OCI-LY7 (cell line): ENCODE measurements at regions not wholly inside any gene's neighbourhood (a gene's known extent, or its start where the extent isn't known, plus 50 kb on each side); places are given as distances from the start of the nearest gene placed in this dataset.

Experiments used
- BruUV-seq: library from RNA; stranded (reverse); fragments of 400-500 nt; replicated peaks from 2 replicates; lab custom pipeline; 2021; lab: Mats Ljungman, UMichigan
- CTCF ChIA-PET: fragments of 300-600 bp; sonication (Branson Sonifier 250); formaldehyde crosslinking; loops from one replicate; lab custom pipeline; 2022; ENCODE audit warnings: antibody characterized with exemption; ENCODE audit not compliant: unreplicated experiment; lab: Charles Lee
- POLR2A ChIA-PET: fragments of 300-600 bp; sonication (Branson Sonifier 250); formaldehyde crosslinking; loops from one replicate; lab custom pipeline; 2022; ENCODE audit warnings: antibody characterized with exemption; lab: Charles Lee
- DNase-seq: peaks from one replicate; pipeline ENCODE4 v3.0.0-alpha.2; 2015; ENCODE audit warnings: low spot score
- H2AFZ ChIP-seq: fragments of 200-600 bp; sonication (generic), shearing (Covaris generic); 2 replicates; pipeline ENCODE4 v1.6.1; 2014; ENCODE audit warnings: mild to moderate bottlenecking, antibody characterized with exemption, low read length, moderate library complexity
- H3K27ac ChIP-seq: fragments of 200-600 bp; sonication (generic); 2 replicates; pipeline ENCODE4 v1.5.1; 2014; ENCODE audit warnings: mixed run types, low read depth, mild to moderate bottlenecking, moderate library complexity, low read length, inconsistent platforms; ENCODE audit not compliant: poor library complexity, severe bottlenecking
- H3K36me3 ChIP-seq: fragments of 200-600 bp; sonication (generic); 2 replicates; pipeline ENCODE4 v1.6.1; 2014; ENCODE audit warnings: mild to moderate bottlenecking, antibody characterized with exemption, low read length, moderate library complexity, mixed read lengths; ENCODE audit not compliant: insufficient read depth
- H3K4me1 ChIP-seq: fragments of 200-600 bp; sonication (generic); 2 replicates; pipeline ENCODE4 v1.5.1; 2014; ENCODE audit warnings: mild to moderate bottlenecking, low read length; ENCODE audit not compliant: insufficient read depth, poor library complexity, severe bottlenecking
- H3K4me2 ChIP-seq: fragments of 200-600 bp; sonication (generic); 2 replicates; pipeline ENCODE4 v1.6.1; 2014; ENCODE audit warnings: mild to moderate bottlenecking, low read length
- H3K4me3 ChIP-seq: fragments of 200-600 bp; sonication (generic); 2 replicates; pipeline ENCODE4 v1.5.1; 2014; ENCODE audit warnings: mild to moderate bottlenecking, low read depth, low read length; ENCODE audit not compliant: poor library complexity, severe bottlenecking
- H3K79me2 ChIP-seq: fragments of 200-600 bp; sonication (generic); 2 replicates; pipeline ENCODE4 v1.6.1; 2016; ENCODE audit warnings: low read depth, mild to moderate bottlenecking, low read length, moderate library complexity, mixed read lengths; ENCODE audit not compliant: insufficient read depth
- H3K9me2 ChIP-seq: fragments of 200-600 bp; sonication (generic); 2 replicates; pipeline ENCODE4 v1.6.1; 2016; ENCODE audit warnings: mild to moderate bottlenecking, low read length, mixed read lengths; ENCODE audit not compliant: insufficient read depth
- H3K9me3 ChIP-seq: fragments of 200-600 bp; sonication (generic); 2 replicates; pipeline ENCODE4 v1.6.1; 2014; ENCODE audit warnings: mild to moderate bottlenecking, mixed run types, low read length, mixed read lengths
- H4K20me1 ChIP-seq: fragments of 200-600 bp; sonication (generic); 2 replicates; pipeline ENCODE4 v1.6.1; 2014; ENCODE audit warnings: mild to moderate bottlenecking, antibody characterized with exemption, low read length, moderate library complexity, mixed read lengths; ENCODE audit not compliant: insufficient read depth
- CTCF ChIP-seq: fragments of 200-600 bp; sonication (generic); conservative IDR thresholded peaks from 2 replicates; pipeline ENCODE4 v1.5.1; 2014; ENCODE audit warnings: mild to moderate bottlenecking, antibody characterized with exemption, low read length, moderate library complexity, mixed read lengths
- EZH2phosphoT487 ChIP-seq: fragments of 200-600 bp; sonication (generic); IDR thresholded peaks from 2 replicates; pipeline ENCODE4 v1.6.1; 2018; ENCODE audit warnings: low read depth, borderline replicate concordance, mild to moderate bottlenecking, mixed run types, antibody characterized with exemption, low read length, moderate library complexity, mixed read lengths
- intact Hi-C: fragments of 100-400 bp; cut with micrococcal nuclease; formaldehyde crosslinking; loops from one replicate; pipeline ENCODE4 v1.10.0; 2022; ENCODE audit not compliant: unreplicated experiment

GRCh38 chr4:189022440-189023035 lies 883.3 kb downstream of the TRIML1 start:
- Histone ChIP-seq H3K4me3 (no peak overlapping the region), H3K9me3 (no peaks in the 10 kb centered on the region), H3K4me2 (no peak overlapping the region), H3K36me3 (no peaks in the 10 kb centered on the region), H3K27ac (no peak overlapping the region), H3K9me2 (no peaks in the 10 kb centered on the region), H2AFZ (no peak overlapping the region), H3K4me1 (no peaks in the 10 kb centered on the region), H3K79me2 (no peaks in the 10 kb centered on the region), H4K20me1 (no peaks in the 10 kb centered on the region)
- CTCF ChIA-PET = no interaction called here
- no TSS peak for BruUV-seq
- intact Hi-C loops = no loop called here
- POLR2A ChIA-PET = no interaction called here
- no peak for TF ChIP-seq EZH2phosphoT487
- no peak for DNase-seq

GRCh38 chr4:189029976-189030504 lies 890.8 kb downstream of the TRIML1 start:
- Histone ChIP-seq H3K4me1 (no peaks in the 10 kb centered on the region), H3K9me3 (no peaks in the 10 kb centered on the region), H3K79me2 (no peaks in the 10 kb centered on the region), H3K4me3 (no peak overlapping the region), H4K20me1 (no peaks in the 10 kb centered on the region), H3K4me2 (no peak overlapping the region), H2AFZ (no peak overlapping the region), H3K27ac (no peak overlapping the region), H3K9me2 (no peaks in the 10 kb centered on the region), H3K36me3 (no peaks in the 10 kb centered on the region)
- intact Hi-C loops = no loop called here
- TF ChIP-seq EZH2phosphoT487 = no peak
- no peak for TF ChIP-seq CTCF
- no TSS peak for BruUV-seq
- CTCF ChIA-PET = no interaction called here
- POLR2A ChIA-PET = interaction anchor here (0.5 kb wide), 1 partner anchor 12 kb away, joined by 3 read pairs; no protein-coding TSS in a partner anchor
- DNase-seq = no peak

GRCh38 chr4:189032606-189033338 lies 893.5 kb downstream of the TRIML1 start:
- Histone ChIP-seq H3K4me1 (no peaks in the 10 kb centered on the region), H3K4me2 (no peak overlapping the region), H4K20me1 (no peaks in the 10 kb centered on the region), H3K9me2 (no peaks in the 10 kb centered on the region), H3K79me2 (no peaks in the 10 kb centered on the region), H3K9me3 (no peaks in the 10 kb centered on the region), H3K27ac (no peak overlapping the region), H3K36me3 (no peaks in the 10 kb centered on the region), H3K4me3 (no peak overlapping the region), H2AFZ (no peak overlapping the region)
- no TSS peak for BruUV-seq
- no peak for TF ChIP-seq CTCF
- no peak for TF ChIP-seq EZH2phosphoT487
- intact Hi-C loops = no loop called here
- POLR2A ChIA-PET = interaction anchor here (0.7 kb wide), 1 partner anchor 58 kb away, joined by 5 read pairs; no protein-coding TSS in a partner anchor
- CTCF ChIA-PET = no interaction called here
- DNase-seq = no peak
